Endothelial cell of umbilical vein (primary cell): ENCODE measurements at regions not wholly inside any gene's neighbourhood (a gene's known extent, or its start where the extent isn't known, plus 50 kb on each side); places are given as distances from the start of the nearest gene placed in this dataset.

Source experiments
- EZH2 ChIP-seq: IDR thresholded peaks from 2 replicates; pipeline ENCODE4 v1.6.1; 2012; ENCODE audit warnings: borderline replicate concordance, low read depth, mild to moderate bottlenecking, moderate library complexity, low read length, inconsistent platforms; ENCODE audit not compliant: severe bottlenecking
- FOS ChIP-seq: IDR thresholded peaks from 2 replicates; pipeline ENCODE4 v1.6.1; 2011; ENCODE audit warnings: mild to moderate bottlenecking, low read length, moderate library complexity, borderline replicate concordance; ENCODE audit not compliant: insufficient read depth
- JUN ChIP-seq: IDR thresholded peaks from 2 replicates; pipeline ENCODE4 v1.6.1; 2011; ENCODE audit warnings: borderline replicate concordance, low read depth; ENCODE audit not compliant: insufficient read length, insufficient read depth
- POLR2A ChIP-seq: IDR thresholded peaks from 2 replicates; pipeline ENCODE4 v1.6.1; 2012; ENCODE audit warnings: low read depth, mild to moderate bottlenecking, control low read depth, low read length
- POLR2AphosphoS5 ChIP-seq: IDR thresholded peaks from 2 replicates; pipeline ENCODE4 v1.6.1; 2012; ENCODE audit warnings: low read depth, mild to moderate bottlenecking, control low read depth, low read length, moderate library complexity; ENCODE audit not compliant: insufficient read depth
- TF ChIP-seq, protein P1 (sequence below), 2 donors: IDR thresholded peaks; 1 replicate in 1 of 2; 2 replicates in 1 of 2; pipeline ENCODE4 v1.5.1; 2011; ENCODE audit warnings: low read length in 2 of 2, mild to moderate bottlenecking in 2 of 2, moderate library complexity in 2 of 2, control low read depth in 1 of 2, inconsistent platforms in 1 of 2, low read depth in 1 of 2; ENCODE audit not compliant: insufficient read depth in 1 of 2; ENCODE audit errors: extremely low read depth in 1 of 2

DNA sequence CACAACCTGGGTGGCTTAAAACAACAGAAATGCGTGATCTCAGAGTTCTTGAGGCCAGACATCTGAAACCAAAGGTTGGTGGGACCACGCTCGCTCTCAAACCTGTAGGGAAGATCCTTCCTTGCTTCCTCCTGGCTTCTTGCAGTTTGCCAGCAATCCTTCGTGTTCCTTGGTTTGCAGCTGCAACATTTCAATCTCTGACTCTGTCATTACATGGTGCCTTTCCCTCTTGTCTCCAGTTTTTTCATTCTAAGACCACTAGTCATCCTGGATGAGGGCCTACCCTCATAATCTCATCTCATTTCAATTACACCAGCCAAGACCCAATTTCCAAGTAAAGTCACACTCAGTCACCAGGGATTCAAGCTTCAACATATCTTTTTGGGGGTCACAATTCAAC lies 388.0 kb downstream of the GPM6A start:
- TF ChIP-seq FOS = no peak
- TF ChIP-seq, protein P1, sequence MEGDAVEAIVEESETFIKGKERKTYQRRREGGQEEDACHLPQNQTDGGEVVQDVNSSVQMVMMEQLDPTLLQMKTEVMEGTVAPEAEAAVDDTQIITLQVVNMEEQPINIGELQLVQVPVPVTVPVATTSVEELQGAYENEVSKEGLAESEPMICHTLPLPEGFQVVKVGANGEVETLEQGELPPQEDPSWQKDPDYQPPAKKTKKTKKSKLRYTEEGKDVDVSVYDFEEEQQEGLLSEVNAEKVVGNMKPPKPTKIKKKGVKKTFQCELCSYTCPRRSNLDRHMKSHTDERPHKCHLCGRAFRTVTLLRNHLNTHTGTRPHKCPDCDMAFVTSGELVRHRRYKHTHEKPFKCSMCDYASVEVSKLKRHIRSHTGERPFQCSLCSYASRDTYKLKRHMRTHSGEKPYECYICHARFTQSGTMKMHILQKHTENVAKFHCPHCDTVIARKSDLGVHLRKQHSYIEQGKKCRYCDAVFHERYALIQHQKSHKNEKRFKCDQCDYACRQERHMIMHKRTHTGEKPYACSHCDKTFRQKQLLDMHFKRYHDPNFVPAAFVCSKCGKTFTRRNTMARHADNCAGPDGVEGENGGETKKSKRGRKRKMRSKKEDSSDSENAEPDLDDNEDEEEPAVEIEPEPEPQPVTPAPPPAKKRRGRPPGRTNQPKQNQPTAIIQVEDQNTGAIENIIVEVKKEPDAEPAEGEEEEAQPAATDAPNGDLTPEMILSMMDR (IDR thresholded peaks at IDR 0.05; ENCODE audit: extremely low read depth in 1 of 2, insufficient read depth in 1 of 2, low read depth in 1 of 2, low read length in 2 of 2) = no peak
- TF ChIP-seq POLR2A = no peak
- TF ChIP-seq EZH2 = no peak
- TF ChIP-seq POLR2AphosphoS5 = no peak
- TF ChIP-seq JUN = no peak
